ENCODE measurements at regions not wholly inside any gene's neighbourhood (a gene's known extent, or its start where the extent isn't known, plus 50 kb on each side); places are given as distances from the start of the nearest gene placed in this dataset.

DNA sequence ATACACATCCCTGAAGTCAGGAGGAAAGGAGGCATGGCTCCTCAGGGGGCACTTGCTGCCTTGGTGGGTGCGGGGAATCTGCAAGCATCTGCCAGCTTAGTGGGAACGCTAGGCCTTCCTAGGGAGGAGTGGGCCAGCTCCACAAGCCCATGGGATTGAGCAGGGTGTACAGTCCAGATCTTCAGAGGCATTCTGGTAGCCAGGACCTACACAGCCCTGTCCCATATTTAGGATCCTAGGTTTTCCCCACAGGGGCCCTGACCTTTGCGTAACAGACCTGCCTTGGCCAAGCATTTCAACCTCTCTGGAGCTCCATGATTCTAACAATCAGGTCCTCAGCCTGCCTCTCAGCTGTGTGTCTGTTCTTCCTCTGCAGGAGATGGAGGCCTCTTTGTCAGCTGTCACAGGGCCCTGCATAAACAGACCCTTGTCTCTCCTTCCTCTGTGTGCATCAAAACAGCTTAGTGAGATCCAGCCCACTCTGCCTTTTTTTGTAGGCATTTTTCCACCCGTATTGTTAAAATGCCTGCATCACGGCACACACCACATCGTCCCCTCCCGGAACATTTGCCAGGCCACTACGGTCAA, 140.2 kb upstream of the NDUFV2 start:
- no peak for TF ChIP-seq EZH2phosphoT487 (IDR thresholded peaks at IDR 0.05; ENCODE audit: borderline replicate concordance, low read length)
- TF ChIP-seq, protein P1, sequence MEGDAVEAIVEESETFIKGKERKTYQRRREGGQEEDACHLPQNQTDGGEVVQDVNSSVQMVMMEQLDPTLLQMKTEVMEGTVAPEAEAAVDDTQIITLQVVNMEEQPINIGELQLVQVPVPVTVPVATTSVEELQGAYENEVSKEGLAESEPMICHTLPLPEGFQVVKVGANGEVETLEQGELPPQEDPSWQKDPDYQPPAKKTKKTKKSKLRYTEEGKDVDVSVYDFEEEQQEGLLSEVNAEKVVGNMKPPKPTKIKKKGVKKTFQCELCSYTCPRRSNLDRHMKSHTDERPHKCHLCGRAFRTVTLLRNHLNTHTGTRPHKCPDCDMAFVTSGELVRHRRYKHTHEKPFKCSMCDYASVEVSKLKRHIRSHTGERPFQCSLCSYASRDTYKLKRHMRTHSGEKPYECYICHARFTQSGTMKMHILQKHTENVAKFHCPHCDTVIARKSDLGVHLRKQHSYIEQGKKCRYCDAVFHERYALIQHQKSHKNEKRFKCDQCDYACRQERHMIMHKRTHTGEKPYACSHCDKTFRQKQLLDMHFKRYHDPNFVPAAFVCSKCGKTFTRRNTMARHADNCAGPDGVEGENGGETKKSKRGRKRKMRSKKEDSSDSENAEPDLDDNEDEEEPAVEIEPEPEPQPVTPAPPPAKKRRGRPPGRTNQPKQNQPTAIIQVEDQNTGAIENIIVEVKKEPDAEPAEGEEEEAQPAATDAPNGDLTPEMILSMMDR (IDR thresholded peaks at IDR 0.05; ENCODE audit: low read depth, low read length, poor library complexity, severe bottlenecking): no peak
